IPS-18c (cell line): ENCODE measurements at regions not wholly inside any gene's neighbourhood (a gene's known extent, or its start where the extent isn't known, plus 50 kb on each side); places are given as distances from the start of the nearest gene placed in this dataset.
"Not testable (repeated sequence)": the region's sequence is repeated elsewhere in the genome, so short reads cannot be mapped to it uniquely, and the experiment has no call there.

ENCODE experiments used
- H3K4me3 ChIP-seq: 2 replicates; pipeline ENCODE4 v1.7.0; 2013; ENCODE audit warnings: low read depth, mild to moderate bottlenecking, low read length, moderate library complexity; ENCODE audit not compliant: insufficient read depth
- H3K9me3 ChIP-seq: one replicate; pipeline ENCODE4 v1.6.1; 2013; ENCODE audit warnings: mild to moderate bottlenecking, low read length, moderate library complexity; ENCODE audit not compliant: control insufficient read depth, insufficient read depth

- H3K9me3 ChIP-seq = no peaks in the 10 kb centered on the region
- no peak overlapping the region for H3K4me3 ChIP-seq
Observed at GRCh38 chr3:105254154-105254553, 112.6 kb upstream of the ALCAM start.

- no peaks in the 10 kb centered on the region for H3K9me3 ChIP-seq
- no peak overlapping the region for H3K4me3 ChIP-seq
Observed at GRCh38 chr3:105255350-105255749, 111.4 kb upstream of the ALCAM start.

GRCh38 chr3:105259496-105259895 lies 107.2 kb upstream of the ALCAM start:
- no peaks in the 10 kb centered on the region for H3K9me3 ChIP-seq
- H3K4me3 ChIP-seq = no peak overlapping the region

- Histone ChIP-seq H3K4me3 (no peak overlapping the region), H3K9me3 (no peaks in the 10 kb centered on the region)
Observed at GRCh38 chr3:105260385-105260784, 106.3 kb upstream of the ALCAM start.

- H3K4me3 ChIP-seq = no peak overlapping the region
Observed at GRCh38 chr3:105274536-105274935, 92.2 kb upstream of the ALCAM start.

GRCh38 chr3:105274958-105275357 lies 91.8 kb upstream of the ALCAM start:
- Histone ChIP-seq H3K9me3 (no peaks in the 10 kb centered on the region), H3K4me3 (no peak overlapping the region)

More at GRCh38 chr3:105274536-105274935, 92.2 kb upstream of the ALCAM start:
- no peaks in the 10 kb centered on the region for H3K9me3 ChIP-seq

- no peak overlapping the region for H3K4me3 ChIP-seq
- H3K9me3 ChIP-seq = no peaks in the 10 kb centered on the region
Observed at GRCh38 chr3:105277656-105278055, 89.1 kb upstream of the ALCAM start.

GRCh38 chr3:105278688-105279087 lies 88.0 kb upstream of the ALCAM start:
- no peaks in the 10 kb centered on the region for H3K9me3 ChIP-seq
- H3K4me3 ChIP-seq = no peak overlapping the region

- Histone ChIP-seq H3K4me3 (no peak overlapping the region), H3K9me3 (no peaks in the 10 kb centered on the region)
Observed at GRCh38 chr3:105281989-105282388, 84.7 kb upstream of the ALCAM start.

GRCh38 chr3:105284876-105285275 lies 81.8 kb upstream of the ALCAM start:
- H3K4me3 ChIP-seq = no peak overlapping the region

GRCh38 chr3:105285653-105286241 lies 81.0 kb upstream of the ALCAM start:
- Histone ChIP-seq H3K4me3 (no peak overlapping the region), H3K9me3 (no peaks in the 10 kb centered on the region)

More at GRCh38 chr3:105284876-105285275, 81.8 kb upstream of the ALCAM start:
- H3K9me3 ChIP-seq = no peaks in the 10 kb centered on the region

GRCh38 chr3:105293441-105293840 lies 73.3 kb upstream of the ALCAM start:
- Histone ChIP-seq H3K9me3 (no peaks in the 10 kb centered on the region), H3K4me3 (no peak overlapping the region)

- H3K4me3 ChIP-seq, H3K9me3 ChIP-seq: not testable (repeated sequence)
Observed at GRCh38 chr3:105296182-105296822, 70.4 kb upstream of the ALCAM start.

- no peaks in the 10 kb centered on the region for H3K9me3 ChIP-seq
- no peak overlapping the region for H3K4me3 ChIP-seq
Observed at GRCh38 chr3:105304487-105304886, 62.2 kb upstream of the ALCAM start.

GRCh38 chr3:105315144-105315543 lies 51.6 kb upstream of the ALCAM start:
- Histone ChIP-seq H3K4me3 (no peak overlapping the region), H3K9me3 (no peaks in the 10 kb centered on the region)

GRCh38 chr3:105315815-105316214 lies 50.9 kb upstream of the ALCAM start:
- no peaks in the 10 kb centered on the region for H3K9me3 ChIP-seq
- H3K4me3 ChIP-seq = no peak overlapping the region

- Histone ChIP-seq H3K9me3 (no peaks in the 10 kb centered on the region), H3K4me3 (no peak overlapping the region)
Observed at GRCh38 chr3:105316331-105316730, 50.4 kb upstream of the ALCAM start.
